GM12874 (cell line): ENCODE measurements at regions not wholly inside any gene's neighbourhood (a gene's known extent, or its start where the extent isn't known, plus 50 kb on each side); places are given as distances from the start of the nearest gene placed in this dataset.

Experiments used
- TF ChIP-seq, protein P1 (sequence below): IDR thresholded peaks from 2 replicates; pipeline ENCODE4 v1.5.1; 2011; ENCODE audit warnings: low read depth, mild to moderate bottlenecking, control low read depth, low read length, moderate library complexity; ENCODE audit not compliant: insufficient read depth

DNA sequence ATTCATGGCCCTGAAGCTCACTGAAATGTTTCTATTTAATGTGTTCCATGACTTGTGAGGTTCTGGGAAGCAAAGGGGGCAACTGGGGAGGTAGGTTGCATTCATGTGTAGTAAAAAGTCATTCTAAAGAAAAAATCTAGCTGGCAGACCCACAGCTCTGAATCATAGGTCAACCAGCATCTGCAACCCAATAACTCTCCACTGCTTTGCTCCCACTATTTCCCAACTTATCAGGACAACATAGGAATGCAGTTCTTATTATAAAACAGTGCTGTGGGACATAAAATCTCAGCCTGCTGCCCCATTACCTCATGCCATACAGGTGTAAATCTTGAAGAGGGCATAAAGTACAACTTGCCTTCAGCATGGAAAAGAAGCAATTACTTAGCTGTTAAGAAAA is 576.1 kb upstream of the PTBP2 start:
- TF ChIP-seq, protein P1, sequence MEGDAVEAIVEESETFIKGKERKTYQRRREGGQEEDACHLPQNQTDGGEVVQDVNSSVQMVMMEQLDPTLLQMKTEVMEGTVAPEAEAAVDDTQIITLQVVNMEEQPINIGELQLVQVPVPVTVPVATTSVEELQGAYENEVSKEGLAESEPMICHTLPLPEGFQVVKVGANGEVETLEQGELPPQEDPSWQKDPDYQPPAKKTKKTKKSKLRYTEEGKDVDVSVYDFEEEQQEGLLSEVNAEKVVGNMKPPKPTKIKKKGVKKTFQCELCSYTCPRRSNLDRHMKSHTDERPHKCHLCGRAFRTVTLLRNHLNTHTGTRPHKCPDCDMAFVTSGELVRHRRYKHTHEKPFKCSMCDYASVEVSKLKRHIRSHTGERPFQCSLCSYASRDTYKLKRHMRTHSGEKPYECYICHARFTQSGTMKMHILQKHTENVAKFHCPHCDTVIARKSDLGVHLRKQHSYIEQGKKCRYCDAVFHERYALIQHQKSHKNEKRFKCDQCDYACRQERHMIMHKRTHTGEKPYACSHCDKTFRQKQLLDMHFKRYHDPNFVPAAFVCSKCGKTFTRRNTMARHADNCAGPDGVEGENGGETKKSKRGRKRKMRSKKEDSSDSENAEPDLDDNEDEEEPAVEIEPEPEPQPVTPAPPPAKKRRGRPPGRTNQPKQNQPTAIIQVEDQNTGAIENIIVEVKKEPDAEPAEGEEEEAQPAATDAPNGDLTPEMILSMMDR, result no peak

DNA sequence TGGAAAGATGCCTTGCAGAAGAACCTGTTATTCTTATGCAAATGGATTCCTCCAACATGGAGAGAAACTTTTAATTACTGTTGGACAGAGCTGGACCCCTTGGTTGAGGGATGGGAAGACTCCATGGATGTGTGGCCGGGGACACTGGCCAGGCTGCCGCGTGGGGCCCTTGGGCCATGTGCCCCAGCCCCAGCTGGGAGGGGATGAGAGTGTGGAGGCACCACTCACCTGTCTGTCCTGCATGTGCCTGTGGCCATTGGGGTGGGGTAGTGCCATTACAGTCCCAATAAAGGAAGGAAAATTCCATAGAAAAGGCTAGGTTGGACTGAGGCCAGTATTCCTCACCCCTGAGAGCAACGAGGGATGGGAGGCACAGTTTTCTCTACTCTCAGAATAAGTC is 564.5 kb upstream of the PTBP2 start:
- TF ChIP-seq, protein P1, result no peak

DNA sequence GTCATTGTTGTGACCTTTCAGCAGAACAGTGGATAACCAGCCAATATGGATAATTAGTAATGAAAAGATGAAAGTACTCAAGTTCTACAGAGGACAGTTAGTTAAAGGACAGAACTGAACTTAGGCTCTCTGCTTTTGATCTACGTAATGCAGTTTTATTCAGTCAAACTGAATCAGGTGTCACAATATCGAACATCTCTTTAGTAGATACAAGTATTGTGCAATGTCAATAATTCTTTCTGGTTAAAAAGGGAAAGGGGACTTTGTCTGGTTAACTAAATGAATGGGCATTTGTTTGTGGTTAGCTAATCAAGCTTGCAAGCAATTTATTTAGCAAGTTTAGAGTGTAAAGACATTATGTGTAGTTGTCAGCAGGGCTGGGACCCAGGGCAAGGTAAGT is 562.2 kb upstream of the PTBP2 start:
- TF ChIP-seq, protein P1, result no peak

DNA sequence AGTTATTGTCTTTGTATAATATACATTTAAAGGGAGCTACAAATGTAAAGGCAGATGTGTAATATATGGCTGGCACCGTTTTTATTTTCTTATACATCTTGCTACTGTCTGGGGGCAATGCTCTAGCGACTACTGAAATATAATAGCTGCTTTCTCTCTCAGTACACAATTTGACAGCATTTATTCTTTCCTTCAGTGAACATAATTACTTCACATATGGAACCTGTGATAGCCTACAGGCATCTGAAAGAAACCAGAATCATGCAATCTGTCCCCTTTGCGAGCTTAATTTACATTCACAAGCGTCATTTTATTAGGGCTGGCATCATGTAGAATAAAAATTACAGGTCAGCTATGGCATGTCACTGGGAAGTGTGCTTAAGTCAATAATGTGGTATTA is 557.5 kb upstream of the PTBP2 start:
- TF ChIP-seq, protein P1, result no peak

DNA sequence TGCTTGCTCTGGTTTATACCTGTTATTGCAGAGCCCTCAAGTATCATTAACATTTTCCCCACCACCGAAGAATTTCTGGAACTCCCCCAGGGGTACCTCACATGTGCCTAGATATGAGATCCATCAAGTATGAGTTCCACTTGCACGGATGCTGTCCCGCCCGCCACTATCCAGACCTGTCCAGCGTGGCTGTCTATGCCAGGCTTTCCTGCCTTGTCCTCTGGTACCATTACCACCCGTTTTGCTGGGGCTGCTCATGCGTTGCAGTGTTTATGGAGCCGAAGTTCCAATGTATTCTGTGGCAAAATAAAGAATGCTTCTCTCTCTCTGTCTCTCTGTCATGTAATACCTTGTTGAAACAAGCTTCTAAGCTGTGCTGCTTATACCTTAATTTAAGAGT is 543.5 kb upstream of the PTBP2 start:
- TF ChIP-seq, protein P1, result no peak

DNA sequence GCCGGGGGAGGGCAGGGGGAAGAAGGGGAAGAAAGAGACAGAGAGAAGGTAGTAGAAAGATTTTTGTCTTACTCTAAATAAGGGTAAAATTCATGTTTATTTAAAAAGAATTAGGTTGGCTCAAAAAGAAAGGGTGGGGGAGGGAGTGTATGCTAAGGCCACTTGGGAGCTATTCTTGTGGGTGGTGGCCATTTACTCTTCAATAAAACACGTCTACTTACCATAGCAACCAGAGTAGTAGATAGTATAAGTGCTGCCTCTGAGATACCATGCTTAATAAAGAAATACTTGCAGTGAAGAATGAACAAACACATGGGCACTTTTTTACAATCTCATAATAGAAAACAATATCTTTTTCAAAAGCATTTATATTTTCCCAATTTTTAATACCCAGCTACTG is 538.1 kb upstream of the PTBP2 start:
- TF ChIP-seq, protein P1, result no peak

DNA sequence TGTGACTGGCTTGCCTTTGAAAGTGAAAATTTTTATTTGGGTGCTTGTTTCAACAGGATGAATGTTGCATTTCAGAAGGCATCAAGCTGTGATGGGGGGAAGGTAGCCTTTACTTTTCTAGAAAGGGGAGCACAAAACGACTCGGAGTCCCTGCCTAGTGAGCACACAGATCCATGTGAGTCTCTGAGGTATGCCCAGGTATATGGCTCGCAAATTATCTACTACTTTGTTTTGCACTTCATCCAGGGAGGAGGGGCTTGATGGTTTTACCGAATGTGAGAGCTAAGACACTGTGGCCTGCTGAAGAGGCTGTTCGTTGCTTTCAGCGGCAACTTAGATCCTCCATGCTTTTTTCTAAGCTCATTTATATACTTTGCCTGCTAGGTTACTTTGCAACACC is 537.7 kb upstream of the PTBP2 start:
- TF ChIP-seq, protein P1, result no peak

DNA sequence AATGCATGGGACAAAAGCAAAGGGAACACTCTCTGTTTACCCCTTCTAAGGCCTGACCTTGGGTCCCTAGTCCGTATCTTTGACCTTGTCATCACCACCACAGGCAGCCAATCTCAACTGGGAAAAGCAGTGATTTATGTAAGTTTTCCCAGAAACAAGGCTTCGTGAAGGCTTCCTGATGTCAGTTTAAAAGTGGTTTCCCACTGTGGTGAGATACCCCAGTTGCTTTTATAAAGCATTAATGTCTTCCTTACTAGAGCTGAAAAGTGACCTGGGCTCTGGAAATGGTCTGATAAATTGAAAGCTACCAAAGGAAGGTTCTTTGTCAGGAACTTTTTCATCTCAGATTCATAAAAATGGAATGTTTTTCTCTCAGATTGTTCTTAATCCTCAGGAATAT is 536.4 kb upstream of the PTBP2 start:
- TF ChIP-seq, protein P1, result no peak
